ENCODE measurements at regions not wholly inside any gene's neighbourhood (a gene's known extent, or its start where the extent isn't known, plus 50 kb on each side); places are given as distances from the start of the nearest gene placed in this dataset.
A peak's percentile ranks its signal among the peaks of the same experiment; 100 is the strongest.

GRCh38 chr2:106020821-106021661 is 173.1 kb downstream of the UXS1 start:
- H3K36me3 Mint-ChIP-seq (ENCODE audit: insufficient read depth, unreplicated experiment): no peaks in the 10 kb centered on the region
- peaks cover 17% of the 10 kb centered on the region for H3K27me3 Mint-ChIP-seq (ENCODE audit: unreplicated experiment)
- H3K4me1 Mint-ChIP-seq (ENCODE audit: low read depth, unreplicated experiment): peaks cover 6% of the 10 kb centered on the region
- no TSS peak for BruUV-seq (replicated peaks)
- DNase-seq: no peak
- TF ChIP-seq CTCF (IDR thresholded peaks at IDR 0.05; ENCODE audit: unreplicated experiment): no peak
- H3K9me3 Mint-ChIP-seq (ENCODE audit: low read depth, unreplicated experiment): peaks cover 3% of the 10 kb centered on the region
- CTCF ChIA-PET: no interaction called here
- H3K27ac Mint-ChIP-seq (ENCODE audit: unreplicated experiment): no peak overlapping the region
- intact Hi-C loops (cut with micrococcal nuclease; ENCODE audit: unreplicated experiment): no loop called here
- H3K4me3 Mint-ChIP-seq (ENCODE audit: low read depth, unreplicated experiment): no peak overlapping the region

- H3K4me3 Mint-ChIP-seq (ENCODE audit: low read depth, unreplicated experiment): no peak overlapping the region
These were observed 174.1 kb downstream of the UXS1 start for GRCh38 chr2:106020032-106020431.

GRCh38 chr2:106018141-106018540 is 176.0 kb downstream of the UXS1 start:
- intact Hi-C loops (cut with micrococcal nuclease; ENCODE audit: unreplicated experiment): no loop called here
- no peak for TF ChIP-seq CTCF (IDR thresholded peaks at IDR 0.05; ENCODE audit: unreplicated experiment)
- CTCF ChIA-PET: no interaction called here
- Mint-ChIP-seq H3K9me3 (ENCODE audit: low read depth, unreplicated experiment) (peaks cover 3% of the 10 kb centered on the region), H3K4me1 (ENCODE audit: low read depth, unreplicated experiment) (peaks cover 6% of the 10 kb centered on the region), H3K27me3 (ENCODE audit: unreplicated experiment) (no peaks in the 10 kb centered on the region), H3K4me3 (ENCODE audit: low read depth, unreplicated experiment) (no peak overlapping the region), H3K27ac (ENCODE audit: unreplicated experiment) (peak overlapping the region; percentile 49), H3K36me3 (ENCODE audit: insufficient read depth, unreplicated experiment) (no peaks in the 10 kb centered on the region)
- DNase-seq: no peak
- BruUV-seq (replicated peaks): no TSS peak

More at GRCh38 chr2:106020032-106020431, 174.1 kb downstream of the UXS1 start:
- no peaks in the 10 kb centered on the region for H3K36me3 Mint-ChIP-seq (ENCODE audit: insufficient read depth, unreplicated experiment)
- TF ChIP-seq CTCF (IDR thresholded peaks at IDR 0.05; ENCODE audit: unreplicated experiment): no peak
- H3K27ac Mint-ChIP-seq (ENCODE audit: unreplicated experiment): no peak overlapping the region
- BruUV-seq (replicated peaks): no TSS peak
- CTCF ChIA-PET: interaction anchor here (0.6 kb wide), 1 partner anchor 787 kb away, joined by 3 read pairs; no protein-coding TSS in a partner anchor
- H3K9me3 Mint-ChIP-seq (ENCODE audit: low read depth, unreplicated experiment): peaks cover 3% of the 10 kb centered on the region
- no peak for DNase-seq
- peaks cover 6% of the 10 kb centered on the region for H3K4me1 Mint-ChIP-seq (ENCODE audit: low read depth, unreplicated experiment)
- intact Hi-C loops (cut with micrococcal nuclease; ENCODE audit: unreplicated experiment): no loop called here
- H3K27me3 Mint-ChIP-seq (ENCODE audit: unreplicated experiment): peaks cover 12% of the 10 kb centered on the region

- intact Hi-C loops (cut with micrococcal nuclease; ENCODE audit: unreplicated experiment): no loop called here
- no peaks in the 10 kb centered on the region for H3K36me3 Mint-ChIP-seq (ENCODE audit: insufficient read depth, unreplicated experiment)
- no peak overlapping the region for H3K27ac Mint-ChIP-seq (ENCODE audit: unreplicated experiment)
- H3K4me3 Mint-ChIP-seq (ENCODE audit: low read depth, unreplicated experiment): no peak overlapping the region
- no TSS peak for BruUV-seq (replicated peaks)
- DNase-seq: no peak
- TF ChIP-seq CTCF (IDR thresholded peaks at IDR 0.05; ENCODE audit: unreplicated experiment): no peak
- H3K27me3 Mint-ChIP-seq (ENCODE audit: unreplicated experiment): no peaks in the 10 kb centered on the region
- H3K4me1 Mint-ChIP-seq (ENCODE audit: low read depth, unreplicated experiment): no peaks in the 10 kb centered on the region
- CTCF ChIA-PET: no interaction called here
- H3K9me3 Mint-ChIP-seq (ENCODE audit: low read depth, unreplicated experiment): no peaks in the 10 kb centered on the region
These were observed 181.3 kb downstream of the UXS1 start for GRCh38 chr2:106012591-106013347.

Data from Calu3 (cell line).